SU-DHL-6 (cell line): ENCODE measurements at regions not wholly inside any gene's neighbourhood (a gene's known extent, or its start where the extent isn't known, plus 50 kb on each side); places are given as distances from the start of the nearest gene placed in this dataset.

Experiments used
- CTCF ChIP-seq: fragments of 200-600 bp; sonication (generic); IDR thresholded peaks from one replicate; pipeline ENCODE4 v1.5.1; 2017; ENCODE audit warnings: antibody characterized with exemption, mild to moderate bottlenecking, low read length, moderate library complexity; ENCODE audit not compliant: insufficient read depth, poor library complexity, severe bottlenecking
- EZH2phosphoT487 ChIP-seq: fragments of 200-600 bp; sonication (generic), shearing (Covaris generic); conservative IDR thresholded peaks from 2 replicates; pipeline ENCODE4 v1.6.1; 2018; ENCODE audit warnings: mild to moderate bottlenecking, antibody characterized with exemption, low read length, moderate library complexity, mixed read lengths

- TF ChIP-seq CTCF (no peak), EZH2phosphoT487 (no peak)
Measured at GRCh38 chr7:115127399-115128021, 205.6 kb downstream of the MDFIC start.
